GM19035 (cell line): ENCODE measurements at regions not wholly inside any gene's neighbourhood (a gene's known extent, or its start where the extent isn't known, plus 50 kb on each side); places are given as distances from the start of the nearest gene placed in this dataset.
"Not testable (repeated sequence)": the region's sequence is repeated elsewhere in the genome, so short reads cannot be mapped to it uniquely, and the experiment has no call there.

Experiments
- ATAC-seq: cut with Tn5 transposase; IDR thresholded peaks from one replicate; pipeline ENCODE4 v1.9.1; 2021; ENCODE audit not compliant: unreplicated experiment

DNA sequence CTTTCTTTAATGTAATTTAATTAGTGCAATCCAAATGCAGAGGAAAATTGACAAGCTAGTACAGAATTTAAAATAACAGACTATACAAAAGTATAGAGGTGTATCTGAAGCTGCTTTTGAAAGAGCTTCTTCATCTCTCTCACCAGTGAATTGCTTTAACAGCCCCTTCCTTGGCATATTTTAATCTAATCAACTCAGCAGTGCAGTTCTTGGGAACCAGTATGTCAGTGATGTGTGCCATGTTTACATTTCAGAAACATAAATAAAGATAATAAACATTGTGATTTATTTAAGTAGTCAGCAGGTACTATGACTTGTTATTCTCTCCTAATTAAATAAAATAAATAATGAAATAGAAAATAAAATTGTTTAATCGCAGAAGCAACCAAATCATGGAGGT lies 1260.6 kb downstream of the NCAM2 start:
- no peak for ATAC-seq

DNA sequence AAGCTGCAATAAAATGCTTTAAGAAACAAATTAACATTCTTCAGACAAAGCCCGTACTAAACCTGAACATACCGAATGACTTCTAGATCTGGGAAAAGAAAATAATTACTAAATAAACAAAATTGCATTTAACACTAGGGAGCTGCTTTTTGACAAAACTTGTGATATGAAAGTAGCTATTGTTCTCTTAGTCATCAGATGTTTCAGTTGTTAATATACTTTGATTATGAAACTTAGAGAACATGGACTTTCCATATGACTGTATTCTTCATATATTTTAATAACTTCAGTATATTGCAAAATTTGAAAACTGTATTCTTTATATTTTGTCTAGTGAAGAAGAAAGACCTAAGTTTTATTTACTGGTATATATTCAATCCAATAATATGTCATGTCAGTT lies 1262.1 kb downstream of the NCAM2 start:
- no peak for ATAC-seq

DNA sequence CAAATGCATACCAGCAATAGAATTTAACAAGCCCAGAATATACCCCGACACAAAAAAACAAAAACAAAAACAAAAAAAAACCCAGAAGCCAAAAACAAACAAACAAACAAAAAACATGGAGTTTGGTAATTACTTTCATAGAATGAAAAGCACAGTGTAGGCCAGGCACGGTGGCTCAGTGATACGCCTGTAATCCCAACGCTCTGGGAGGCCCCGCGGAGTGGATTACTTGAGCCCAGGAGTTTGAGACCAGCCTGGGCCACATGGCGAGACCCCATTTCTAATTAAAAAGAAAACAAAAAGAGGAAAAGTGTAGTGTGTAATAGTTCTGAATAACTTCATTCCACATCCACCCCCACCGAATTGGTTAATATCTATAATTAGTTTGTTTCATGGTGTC lies 1265.7 kb downstream of the NCAM2 start:
- no peak for ATAC-seq

- ATAC-seq: no peak
Observed at GRCh38 chr21:22277341-22277740, 1279.1 kb downstream of the NCAM2 start.

- no peak for ATAC-seq
Observed at GRCh38 chr21:22278366-22278765, 1280.2 kb downstream of the NCAM2 start.

GRCh38 chr21:22280851-22281250 lies 1282.6 kb downstream of the NCAM2 start:
- no peak for ATAC-seq

DNA sequence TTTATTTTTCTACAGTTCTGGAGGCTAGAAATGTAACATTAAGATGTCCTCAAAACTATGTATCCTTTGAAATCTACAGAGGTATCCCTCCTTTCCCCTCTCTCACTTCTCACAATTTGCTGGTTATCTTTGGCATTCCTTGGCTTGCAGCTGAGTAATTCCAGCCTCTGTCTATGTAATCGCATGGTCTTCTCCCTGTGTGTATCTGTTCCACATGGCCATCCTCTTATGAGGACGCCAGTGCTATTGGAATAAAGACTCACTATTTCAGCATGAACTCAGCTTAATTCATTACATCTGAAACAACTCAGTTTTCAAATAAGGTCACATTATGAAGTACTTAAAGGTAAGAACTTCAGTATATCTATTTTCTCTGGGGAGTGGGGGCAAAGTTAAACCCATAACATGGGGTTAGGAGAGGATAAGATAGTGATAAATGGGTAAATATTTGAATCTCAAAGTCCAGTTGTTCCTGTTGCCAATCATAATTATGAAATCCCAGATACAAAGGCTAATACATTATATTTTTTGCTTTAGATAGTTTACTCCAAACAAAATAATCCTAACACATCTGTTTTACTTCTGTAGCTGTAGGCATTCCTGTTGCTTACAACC lies 1290.8 kb downstream of the NCAM2 start:
- ATAC-seq: no peak

- no peak for ATAC-seq
Observed at GRCh38 chr21:22292144-22292543, 1293.9 kb downstream of the NCAM2 start.

GRCh38 chr21:22297575-22297974 lies 1299.4 kb downstream of the NCAM2 start:
- no peak for ATAC-seq

GRCh38 chr21:22311741-22312462 lies 1313.7 kb downstream of the NCAM2 start:
- no peak for ATAC-seq

DNA sequence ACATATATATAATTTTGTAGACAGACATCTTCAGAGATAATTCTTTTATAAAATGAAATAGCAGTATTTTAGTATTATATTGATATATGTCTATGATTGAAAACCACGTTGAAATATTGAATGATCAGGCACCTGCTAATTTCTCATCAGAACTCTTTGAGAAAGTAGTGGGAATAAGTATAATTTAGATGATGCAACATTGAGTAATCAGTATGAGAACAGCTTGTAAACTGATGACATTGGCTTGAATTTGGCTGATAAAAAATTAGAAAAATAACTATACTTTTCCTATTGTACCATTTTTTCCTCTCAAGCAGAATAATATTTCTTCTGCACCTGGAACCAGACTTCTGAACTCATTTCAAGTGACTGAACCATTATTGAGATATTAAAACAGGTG lies 1316.8 kb downstream of the NCAM2 start:
- no peak for ATAC-seq

GRCh38 chr21:22319435-22319834 lies 1321.2 kb downstream of the NCAM2 start:
- ATAC-seq: no peak

GRCh38 chr21:22342889-22343288 lies 1344.7 kb downstream of the NCAM2 start:
- ATAC-seq: no peak

DNA sequence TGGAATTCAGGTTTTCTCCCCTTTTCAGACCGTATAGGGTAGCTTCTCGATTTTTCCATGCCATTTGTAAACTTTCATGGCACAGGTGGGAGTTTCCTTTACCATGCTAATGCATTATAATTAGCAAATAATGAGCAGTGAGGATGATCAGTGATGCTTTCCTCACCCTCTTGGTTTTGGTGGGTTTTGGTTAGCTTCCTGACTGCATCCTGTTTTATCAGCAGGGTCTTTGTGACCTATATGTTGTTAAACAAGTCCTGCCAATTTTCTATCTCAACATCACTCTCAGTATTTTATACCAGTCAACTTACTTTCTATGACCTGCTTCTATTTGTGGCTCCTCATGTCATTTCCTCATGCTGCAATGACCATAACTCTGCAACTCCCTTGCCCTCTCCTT lies 1345.1 kb downstream of the NCAM2 start:
- no peak for ATAC-seq

- ATAC-seq: no peak
Observed at GRCh38 chr21:22343721-22344120, 1345.5 kb downstream of the NCAM2 start.

GRCh38 chr21:22345624-22346023 lies 1347.4 kb downstream of the NCAM2 start:
- no peak for ATAC-seq

DNA sequence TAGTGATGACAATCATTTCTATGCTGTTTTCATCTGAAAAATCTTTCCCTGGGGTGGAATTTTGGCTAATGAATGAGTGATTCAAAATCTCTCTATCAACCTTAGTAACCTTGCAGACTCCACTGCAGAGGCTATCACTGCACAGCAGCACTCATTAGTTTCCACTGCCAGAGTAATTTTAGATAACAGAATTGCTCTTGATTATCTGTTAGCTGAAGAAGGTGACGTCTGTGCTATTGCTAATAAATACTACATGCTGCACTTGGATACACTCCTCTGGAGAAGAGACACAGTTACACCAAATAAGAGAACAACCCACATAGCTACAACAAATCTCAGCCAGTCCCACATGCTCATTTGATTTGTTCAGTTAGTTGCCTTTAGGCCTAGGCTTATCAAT lies 1348.4 kb downstream of the NCAM2 start:
- no peak for ATAC-seq

- no peak for ATAC-seq
Observed at GRCh38 chr21:22351076-22351475, 1352.9 kb downstream of the NCAM2 start.

GRCh38 chr21:22352088-22352487 lies 1353.9 kb downstream of the NCAM2 start:
- no peak for ATAC-seq

DNA sequence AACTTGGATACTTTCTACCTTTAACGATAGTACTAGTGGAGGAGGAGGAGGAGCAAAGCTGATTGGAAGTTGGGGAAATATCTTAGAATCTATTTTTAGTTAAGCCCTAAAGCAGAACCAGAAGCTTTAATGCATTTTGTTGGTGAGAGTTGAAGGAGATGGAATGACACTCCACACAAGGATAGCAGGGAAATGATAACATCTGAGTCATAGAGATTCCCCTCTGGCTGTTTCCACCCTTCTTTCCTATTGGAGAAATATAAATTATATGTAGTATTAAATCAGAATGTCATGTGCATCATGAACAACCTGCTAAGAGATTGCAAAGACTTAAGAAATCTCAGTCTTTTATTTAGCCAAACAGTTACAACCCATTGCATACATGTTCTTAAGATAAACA lies 1357.7 kb downstream of the NCAM2 start:
- no peak for ATAC-seq

GRCh38 chr21:22356663-22357062 lies 1358.5 kb downstream of the NCAM2 start:
- ATAC-seq: no peak

- ATAC-seq: not testable (repeated sequence)
Observed at GRCh38 chr21:22359599-22359998, 1361.4 kb downstream of the NCAM2 start.

- no peak for ATAC-seq
Observed at GRCh38 chr21:22363504-22363903, 1365.3 kb downstream of the NCAM2 start.
